GM21786 (cell line): ENCODE measurements at regions not wholly inside any gene's neighbourhood (a gene's known extent, or its start where the extent isn't known, plus 50 kb on each side); places are given as distances from the start of the nearest gene placed in this dataset.
"Not testable (repeated sequence)": the region's sequence is repeated elsewhere in the genome, so short reads cannot be mapped to it uniquely, and the experiment has no call there.

Experiments
- ATAC-seq: cut with Tn5 transposase; IDR thresholded peaks from one replicate; pipeline ENCODE4 v1.9.1; 2021; ENCODE audit not compliant: unreplicated experiment

GRCh38 chr21:8377093-8377841 is 2144.1 kb upstream of the TPTE start:
- ATAC-seq: peak; percentile 63

- peak; percentile 39 for ATAC-seq
Measured at GRCh38 chr21:8380419-8381079, 2140.8 kb upstream of the TPTE start.

GRCh38 chr21:8388169-8388939 is 2133.0 kb upstream of the TPTE start:
- ATAC-seq: not testable (repeated sequence)

GRCh38 chr21:8388940-8389238 is 2132.5 kb upstream of the TPTE start:
- ATAC-seq: not testable (repeated sequence)

- not testable (repeated sequence) for ATAC-seq
Measured at GRCh38 chr21:8390550-8391171, 2130.7 kb upstream of the TPTE start.

GRCh38 chr21:8394380-8394779 is 2127.0 kb upstream of the TPTE start:
- not testable (repeated sequence) for ATAC-seq

- ATAC-seq: not testable (repeated sequence)
Measured at GRCh38 chr21:8395992-8396391, 2125.4 kb upstream of the TPTE start.

GRCh38 chr21:8398870-8399437 is 2122.4 kb upstream of the TPTE start:
- not testable (repeated sequence) for ATAC-seq

GRCh38 chr21:8399866-8400265 is 2121.5 kb upstream of the TPTE start:
- ATAC-seq: not testable (repeated sequence)

GRCh38 chr21:8401799-8402198 is 2119.6 kb upstream of the TPTE start:
- ATAC-seq: not testable (repeated sequence)

- ATAC-seq: not testable (repeated sequence)
Measured at GRCh38 chr21:8406331-8406730, 2115.1 kb upstream of the TPTE start.

- ATAC-seq: not testable (repeated sequence)
Measured at GRCh38 chr21:8411139-8411671, 2110.2 kb upstream of the TPTE start.

GRCh38 chr21:8419925-8420560 is 2101.3 kb upstream of the TPTE start:
- ATAC-seq: peak; percentile 60

- ATAC-seq: peak; percentile 31
Measured at GRCh38 chr21:8427790-8428667, 2093.4 kb upstream of the TPTE start.

GRCh38 chr21:8428668-8429456 is 2092.5 kb upstream of the TPTE start:
- peak; percentile 64 for ATAC-seq

GRCh38 chr21:8434710-8435109 is 2086.7 kb upstream of the TPTE start:
- ATAC-seq: not testable (repeated sequence)

GRCh38 chr21:8443093-8443492 is 2078.3 kb upstream of the TPTE start:
- not testable (repeated sequence) for ATAC-seq

- ATAC-seq: not testable (repeated sequence)
Measured at GRCh38 chr21:8449807-8450206, 2071.6 kb upstream of the TPTE start.
